OCI-LY7 (cell line): ENCODE measurements at regions not wholly inside any gene's neighbourhood (a gene's known extent, or its start where the extent isn't known, plus 50 kb on each side); places are given as distances from the start of the nearest gene placed in this dataset.

Source experiments
- BruUV-seq: library from RNA; stranded (reverse); fragments of 400-500 nt; replicated peaks from 2 replicates; lab custom pipeline; 2021; lab: Mats Ljungman, UMichigan
- CTCF ChIA-PET: fragments of 300-600 bp; sonication (Branson Sonifier 250); formaldehyde crosslinking; loops from one replicate; lab custom pipeline; 2022; ENCODE audit warnings: antibody characterized with exemption; ENCODE audit not compliant: unreplicated experiment; lab: Charles Lee
- POLR2A ChIA-PET: fragments of 300-600 bp; sonication (Branson Sonifier 250); formaldehyde crosslinking; loops from one replicate; lab custom pipeline; 2022; ENCODE audit warnings: antibody characterized with exemption; lab: Charles Lee
- DNase-seq: peaks from one replicate; pipeline ENCODE4 v3.0.0-alpha.2; 2015; ENCODE audit warnings: low spot score
- H2AFZ ChIP-seq: fragments of 200-600 bp; sonication (generic), shearing (Covaris generic); 2 replicates; pipeline ENCODE4 v1.6.1; 2014; ENCODE audit warnings: mild to moderate bottlenecking, antibody characterized with exemption, low read length, moderate library complexity
- H3K27ac ChIP-seq: fragments of 200-600 bp; sonication (generic); 2 replicates; pipeline ENCODE4 v1.5.1; 2014; ENCODE audit warnings: mixed run types, low read depth, mild to moderate bottlenecking, moderate library complexity, low read length, inconsistent platforms; ENCODE audit not compliant: poor library complexity, severe bottlenecking
- H3K36me3 ChIP-seq: fragments of 200-600 bp; sonication (generic); 2 replicates; pipeline ENCODE4 v1.6.1; 2014; ENCODE audit warnings: mild to moderate bottlenecking, antibody characterized with exemption, low read length, moderate library complexity, mixed read lengths; ENCODE audit not compliant: insufficient read depth
- H3K4me1 ChIP-seq: fragments of 200-600 bp; sonication (generic); 2 replicates; pipeline ENCODE4 v1.5.1; 2014; ENCODE audit warnings: mild to moderate bottlenecking, low read length; ENCODE audit not compliant: insufficient read depth, poor library complexity, severe bottlenecking
- H3K4me2 ChIP-seq: fragments of 200-600 bp; sonication (generic); 2 replicates; pipeline ENCODE4 v1.6.1; 2014; ENCODE audit warnings: mild to moderate bottlenecking, low read length
- H3K4me3 ChIP-seq: fragments of 200-600 bp; sonication (generic); 2 replicates; pipeline ENCODE4 v1.5.1; 2014; ENCODE audit warnings: mild to moderate bottlenecking, low read depth, low read length; ENCODE audit not compliant: poor library complexity, severe bottlenecking
- H3K79me2 ChIP-seq: fragments of 200-600 bp; sonication (generic); 2 replicates; pipeline ENCODE4 v1.6.1; 2016; ENCODE audit warnings: low read depth, mild to moderate bottlenecking, low read length, moderate library complexity, mixed read lengths; ENCODE audit not compliant: insufficient read depth
- H3K9me2 ChIP-seq: fragments of 200-600 bp; sonication (generic); 2 replicates; pipeline ENCODE4 v1.6.1; 2016; ENCODE audit warnings: mild to moderate bottlenecking, low read length, mixed read lengths; ENCODE audit not compliant: insufficient read depth
- H3K9me3 ChIP-seq: fragments of 200-600 bp; sonication (generic); 2 replicates; pipeline ENCODE4 v1.6.1; 2014; ENCODE audit warnings: mild to moderate bottlenecking, mixed run types, low read length, mixed read lengths
- H4K20me1 ChIP-seq: fragments of 200-600 bp; sonication (generic); 2 replicates; pipeline ENCODE4 v1.6.1; 2014; ENCODE audit warnings: mild to moderate bottlenecking, antibody characterized with exemption, low read length, moderate library complexity, mixed read lengths; ENCODE audit not compliant: insufficient read depth
- EZH2phosphoT487 ChIP-seq: fragments of 200-600 bp; sonication (generic); IDR thresholded peaks from 2 replicates; pipeline ENCODE4 v1.6.1; 2018; ENCODE audit warnings: low read depth, borderline replicate concordance, mild to moderate bottlenecking, mixed run types, antibody characterized with exemption, low read length, moderate library complexity, mixed read lengths
- intact Hi-C: fragments of 100-400 bp; cut with micrococcal nuclease; formaldehyde crosslinking; loops from one replicate; pipeline ENCODE4 v1.10.0; 2022; ENCODE audit not compliant: unreplicated experiment
- TF ChIP-seq, protein P1 (sequence below): fragments of 200-600 bp; sonication (generic); conservative IDR thresholded peaks from 2 replicates; pipeline ENCODE4 v1.5.1; 2014; ENCODE audit warnings: mild to moderate bottlenecking, antibody characterized with exemption, low read length, moderate library complexity, mixed read lengths

DNA sequence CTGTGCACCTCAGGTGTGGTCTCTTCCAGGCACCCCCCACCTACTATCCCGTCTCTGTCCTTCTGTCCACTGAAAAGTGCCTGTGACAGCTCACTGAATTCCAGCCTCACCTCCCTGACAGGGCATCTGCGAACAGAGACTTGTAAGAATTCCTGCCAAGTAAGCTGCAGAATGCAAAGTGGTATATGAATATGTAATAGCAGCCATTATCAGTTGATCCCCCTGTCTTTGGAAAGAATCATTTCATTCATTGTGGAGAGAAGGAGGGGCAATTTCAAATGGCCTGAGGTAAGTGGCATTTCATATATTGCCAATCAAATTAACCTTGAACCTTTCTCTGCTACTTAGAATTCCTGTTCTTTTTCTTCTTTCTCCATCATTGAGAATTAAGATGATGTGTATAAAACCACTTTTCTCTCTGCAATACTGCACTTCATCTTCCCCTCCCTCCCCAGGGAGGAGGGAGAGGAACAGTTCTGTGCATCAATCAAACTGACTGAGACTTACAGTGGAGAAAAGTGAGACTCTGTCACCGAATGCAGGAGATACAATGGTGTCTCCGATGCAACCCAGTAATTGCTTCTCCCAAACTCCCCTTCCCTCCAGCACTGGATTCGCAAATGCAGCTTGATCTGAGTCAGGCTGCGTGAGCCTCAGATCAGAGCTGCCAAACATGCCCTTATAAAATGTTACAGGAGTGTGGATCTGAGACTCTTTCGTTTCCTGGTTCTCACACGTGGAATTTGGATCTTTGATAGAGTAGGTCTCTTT is 91.7 kb downstream of the SLC10A2 start:
- BruUV-seq: no TSS peak
- ChIA-PET POLR2A (no interaction called here), CTCF (no interaction called here)
- Histone ChIP-seq H3K79me2 (no peaks in the 10 kb centered on the region), H3K4me3 (no peak overlapping the region), H3K27ac (no peak overlapping the region), H3K9me2 (no peaks in the 10 kb centered on the region), H3K4me1 (peaks cover 11% of the 10 kb centered on the region), H4K20me1 (no peaks in the 10 kb centered on the region), H3K9me3 (no peaks in the 10 kb centered on the region), H3K36me3 (no peaks in the 10 kb centered on the region), H3K4me2 (no peak overlapping the region), H2AFZ (no peak overlapping the region)
- TF ChIP-seq, protein P1, sequence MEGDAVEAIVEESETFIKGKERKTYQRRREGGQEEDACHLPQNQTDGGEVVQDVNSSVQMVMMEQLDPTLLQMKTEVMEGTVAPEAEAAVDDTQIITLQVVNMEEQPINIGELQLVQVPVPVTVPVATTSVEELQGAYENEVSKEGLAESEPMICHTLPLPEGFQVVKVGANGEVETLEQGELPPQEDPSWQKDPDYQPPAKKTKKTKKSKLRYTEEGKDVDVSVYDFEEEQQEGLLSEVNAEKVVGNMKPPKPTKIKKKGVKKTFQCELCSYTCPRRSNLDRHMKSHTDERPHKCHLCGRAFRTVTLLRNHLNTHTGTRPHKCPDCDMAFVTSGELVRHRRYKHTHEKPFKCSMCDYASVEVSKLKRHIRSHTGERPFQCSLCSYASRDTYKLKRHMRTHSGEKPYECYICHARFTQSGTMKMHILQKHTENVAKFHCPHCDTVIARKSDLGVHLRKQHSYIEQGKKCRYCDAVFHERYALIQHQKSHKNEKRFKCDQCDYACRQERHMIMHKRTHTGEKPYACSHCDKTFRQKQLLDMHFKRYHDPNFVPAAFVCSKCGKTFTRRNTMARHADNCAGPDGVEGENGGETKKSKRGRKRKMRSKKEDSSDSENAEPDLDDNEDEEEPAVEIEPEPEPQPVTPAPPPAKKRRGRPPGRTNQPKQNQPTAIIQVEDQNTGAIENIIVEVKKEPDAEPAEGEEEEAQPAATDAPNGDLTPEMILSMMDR: no peak
- no peak for TF ChIP-seq EZH2phosphoT487
- DNase-seq: no peak
- intact Hi-C loops: no loop called here

DNA sequence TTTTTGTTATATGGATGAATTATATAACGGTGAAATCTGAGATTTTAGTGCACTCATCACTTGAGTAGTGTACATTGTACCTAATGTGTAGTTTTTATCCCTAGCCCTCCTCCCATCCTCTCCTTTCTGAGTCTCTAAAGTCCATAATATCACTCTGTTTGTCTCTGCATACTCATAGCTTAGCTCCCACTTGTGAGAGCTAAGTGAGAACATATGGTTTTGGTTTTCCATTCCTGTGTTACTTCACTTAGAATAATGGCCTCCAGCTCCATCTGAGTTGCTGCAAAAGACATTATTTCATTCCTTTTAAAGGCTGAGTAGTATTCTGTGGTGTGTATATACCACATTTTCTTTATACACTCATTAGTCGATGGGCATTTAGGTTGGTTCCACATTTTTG is 94.0 kb downstream of the SLC10A2 start:
- H3K4me2 ChIP-seq: no peak overlapping the region
- no TSS peak for BruUV-seq
- intact Hi-C loops: no loop called here
- H3K36me3 ChIP-seq: no peaks in the 10 kb centered on the region
- no peak overlapping the region for H3K4me3 ChIP-seq
- peaks cover 11% of the 10 kb centered on the region for H3K4me1 ChIP-seq
- no peak for DNase-seq
- no peaks in the 10 kb centered on the region for H3K9me3 ChIP-seq
- no peaks in the 10 kb centered on the region for H4K20me1 ChIP-seq
- H3K27ac ChIP-seq: no peak overlapping the region
- H3K79me2 ChIP-seq: no peaks in the 10 kb centered on the region
- TF ChIP-seq, protein P1: no peak
- no peak for TF ChIP-seq EZH2phosphoT487
- H2AFZ ChIP-seq: no peak overlapping the region
- ChIA-PET CTCF (interaction anchor here (0.8 kb wide), 1 partner anchor 8 kb away, joined by 3 read pairs; no protein-coding TSS in a partner anchor), POLR2A (interaction anchor here (0.6 to 1.2 kb wide), 3 partner anchors 8 to 134 kb away, joined by 3 to 6 read pairs (median 3); no protein-coding TSS in a partner anchor)
- no peaks in the 10 kb centered on the region for H3K9me2 ChIP-seq

DNA sequence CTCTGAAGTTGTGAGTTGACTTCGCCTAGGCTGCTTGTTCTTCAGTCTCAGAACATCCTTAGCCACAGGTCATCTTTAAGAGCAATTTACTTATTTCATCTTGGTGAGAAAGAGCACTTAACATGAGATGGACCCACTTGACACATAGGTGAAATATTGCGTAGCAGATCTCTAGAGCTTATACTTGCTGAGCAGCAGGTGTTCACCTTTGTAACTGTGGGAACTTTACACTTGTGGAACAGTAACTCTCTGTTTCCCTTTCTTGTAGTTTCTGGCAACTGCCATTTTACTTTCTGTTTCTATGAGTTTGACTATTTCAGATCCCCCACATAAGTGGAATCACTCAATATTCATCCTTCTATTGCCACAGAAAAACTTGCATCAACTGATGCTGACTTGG is 95.7 kb downstream of the SLC10A2 start:
- H3K9me2 ChIP-seq: no peaks in the 10 kb centered on the region
- no peak for TF ChIP-seq EZH2phosphoT487
- TF ChIP-seq, protein P1: no peak
- peak; percentile 59 for DNase-seq
- no peaks in the 10 kb centered on the region for H3K9me3 ChIP-seq
- H3K79me2 ChIP-seq: no peaks in the 10 kb centered on the region
- no peaks in the 10 kb centered on the region for H4K20me1 ChIP-seq
- ChIA-PET CTCF (no interaction called here), POLR2A (interaction anchor here (0.6 to 1.1 kb wide), 2 partner anchors 38 to 126 kb away, joined by 3 read pairs; no protein-coding TSS in a partner anchor)
- peak overlapping the region; percentile 45 for H3K27ac ChIP-seq
- H3K4me3 ChIP-seq: no peak overlapping the region
- peak overlapping the region; percentile 83 for H2AFZ ChIP-seq
- intact Hi-C loops: no loop called here
- BruUV-seq: no TSS peak
- peak overlapping the region; percentile 29; the same call in 1 of the 2 replicates for H3K4me2 ChIP-seq
- H3K4me1 ChIP-seq: peaks cover 11% of the 10 kb centered on the region
- H3K36me3 ChIP-seq: no peaks in the 10 kb centered on the region
